ENCODE measurements at regions not wholly inside any gene's neighbourhood (a gene's known extent, or its start where the extent isn't known, plus 50 kb on each side); places are given as distances from the start of the nearest gene placed in this dataset.
A peak's percentile ranks its signal among the peaks of the same experiment; 100 is the strongest.

- H3K27ac Mint-ChIP-seq, result no peak overlapping the region
- no peak for ATAC-seq
- H3K36me3 Mint-ChIP-seq, result no peaks in the 10 kb centered on the region
- peaks cover 0 to 2% of the 10 kb centered on the region in 2 donors for H3K9me3 Mint-ChIP-seq
- DNase-seq (ENCODE audit: low spot score in 2 of 2), result no peak
Observed at GRCh38 chr3:59277816-59278215, 228.0 kb upstream of the CFAP20DC start.

- ATAC-seq (no peak), DNase-seq (ENCODE audit: low spot score in 2 of 2) (no peak)
- H3K36me3 Mint-ChIP-seq, result no peaks in the 10 kb centered on the region
- H3K9me3 Mint-ChIP-seq, result peaks cover 0 to 4% of the 10 kb centered on the region in 2 donors
- no peak overlapping the region for H3K27ac Mint-ChIP-seq
Observed at GRCh38 chr3:59277201-59277600, 227.4 kb upstream of the CFAP20DC start.

DNA sequence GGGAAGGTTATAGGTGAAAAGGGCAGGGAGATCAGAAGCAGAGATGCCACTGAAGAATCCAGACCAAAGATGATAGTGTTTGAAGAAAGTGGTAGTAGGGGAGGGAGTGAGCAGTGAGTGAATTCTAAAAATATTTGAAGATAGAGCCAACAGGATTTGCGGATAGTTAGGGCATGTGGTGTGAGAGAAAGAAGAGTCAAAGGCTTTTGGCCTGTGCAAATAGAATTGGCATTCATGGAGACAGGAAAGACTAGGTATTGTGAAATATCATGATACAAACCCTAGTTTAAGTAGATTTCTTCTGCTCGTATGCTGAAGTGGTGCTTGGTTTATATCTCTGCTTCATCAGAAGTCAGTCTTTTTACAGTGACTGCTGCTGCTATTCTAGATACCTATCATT is 224.2 kb upstream of the CFAP20DC start:
- ATAC-seq, result no peak
- Mint-ChIP-seq H3K27ac (no peak overlapping the region), H3K9me3 (peaks cover 0 to 4% of the 10 kb centered on the region in 2 donors), H3K36me3 (no peaks in the 10 kb centered on the region)
- DNase-seq (ENCODE audit: low spot score in 2 of 2), result no peak

GRCh38 chr3:59271971-59272370 is 222.1 kb upstream of the CFAP20DC start:
- Mint-ChIP-seq H3K9me3 (peaks cover 0 to 4% of the 10 kb centered on the region in 2 donors), H3K27ac (no peak overlapping the region), H3K36me3 (no peaks in the 10 kb centered on the region)
- ATAC-seq (no peak), DNase-seq (ENCODE audit: low spot score in 2 of 2) (no peak)

DNA sequence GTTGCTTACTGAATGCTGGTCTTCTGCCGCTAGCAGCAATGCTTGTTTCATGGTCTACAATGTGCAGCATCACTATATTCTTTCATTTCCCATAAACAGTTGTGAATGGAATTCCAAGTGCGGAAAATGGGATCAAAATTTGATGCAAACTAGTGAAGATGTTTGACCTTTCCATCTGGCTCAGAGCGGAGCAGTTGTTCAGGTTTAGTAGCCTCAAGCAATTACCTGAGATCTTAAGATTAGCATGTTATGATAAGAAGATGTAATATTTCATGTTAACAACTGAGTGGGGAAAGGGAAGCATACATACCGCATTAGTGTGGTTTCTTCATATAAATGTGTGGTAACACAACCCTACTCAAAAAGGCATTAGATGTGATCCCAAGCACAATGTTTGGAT is 221.1 kb upstream of the CFAP20DC start:
- no peak for ATAC-seq
- Mint-ChIP-seq H3K27ac (no peak overlapping the region), H3K36me3 (no peaks in the 10 kb centered on the region), H3K9me3 (peaks cover 0 to 4% of the 10 kb centered on the region in 2 donors)
- DNase-seq (ENCODE audit: low spot score in 2 of 2), result no peak

GRCh38 chr3:59270209-59270608 is 220.4 kb upstream of the CFAP20DC start:
- H3K27ac Mint-ChIP-seq, result no peak overlapping the region
- ATAC-seq, result no peak
- peaks cover 0 to 4% of the 10 kb centered on the region in 2 donors for H3K9me3 Mint-ChIP-seq
- DNase-seq (ENCODE audit: low spot score in 2 of 2), result no peak
- H3K36me3 Mint-ChIP-seq, result no peaks in the 10 kb centered on the region

GRCh38 chr3:59268170-59268569 is 218.3 kb upstream of the CFAP20DC start:
- no peak overlapping the region for H3K27ac Mint-ChIP-seq
- ATAC-seq, result no peak
- no peak for DNase-seq (ENCODE audit: low spot score in 2 of 2)
- peaks cover 0 to 10% of the 10 kb centered on the region in 2 donors for H3K36me3 Mint-ChIP-seq
- peaks cover 7 to 14% of the 10 kb centered on the region in 2 donors for H3K9me3 Mint-ChIP-seq

- DNase-seq (ENCODE audit: low spot score in 2 of 2) (no peak), ATAC-seq (no peak)
- Mint-ChIP-seq H3K27ac (no peak overlapping the region), H3K9me3 (peaks cover 7 to 10% of the 10 kb centered on the region in 2 donors), H3K36me3 (peaks cover 0 to 10% of the 10 kb centered on the region in 2 donors)
Observed at GRCh38 chr3:59267021-59267420, 217.2 kb upstream of the CFAP20DC start.

DNA sequence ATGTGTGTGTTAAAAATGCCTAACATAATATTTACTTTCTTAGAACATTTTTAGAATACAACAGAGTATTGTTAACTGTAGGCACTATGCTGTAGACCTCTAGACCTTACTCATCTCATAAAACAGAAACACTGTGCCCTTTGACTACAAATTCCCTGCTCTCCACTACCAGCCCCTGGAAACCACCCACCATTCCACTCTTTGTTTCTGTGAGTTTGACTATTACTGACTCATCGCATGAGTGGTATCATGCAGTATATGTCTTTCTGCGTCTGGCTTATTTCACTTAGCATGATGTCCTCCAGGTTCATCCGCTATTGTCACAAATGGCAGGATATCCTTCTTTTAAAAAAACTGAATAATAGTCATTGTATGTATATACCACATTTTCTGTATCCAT is 216.7 kb upstream of the CFAP20DC start:
- DNase-seq (ENCODE audit: low spot score in 2 of 2) (no peak), ATAC-seq (peak; percentile 38 to 61)
- Mint-ChIP-seq H3K36me3 (peaks cover 0 to 10% of the 10 kb centered on the region in 2 donors), H3K27ac (no peak overlapping the region), H3K9me3 (peaks cover 7 to 10% of the 10 kb centered on the region in 2 donors)

DNA sequence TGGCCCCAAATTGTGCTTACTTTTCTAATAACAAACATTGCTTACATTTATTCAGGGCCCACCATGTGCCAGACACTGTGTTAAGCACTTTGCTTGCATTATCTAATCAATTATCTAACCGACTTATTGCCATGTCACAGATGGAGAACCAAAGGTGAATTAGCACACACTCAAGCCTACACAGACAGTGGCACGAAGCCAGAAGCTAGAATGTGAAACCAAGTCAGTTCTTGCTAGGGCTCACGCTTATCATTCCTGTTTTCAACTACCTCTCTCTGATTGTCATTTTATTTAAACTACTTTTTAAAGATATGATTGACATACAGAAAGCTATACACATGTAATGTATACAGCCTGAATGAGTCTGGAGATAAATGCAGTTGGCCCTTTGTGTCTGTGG is 215.7 kb upstream of the CFAP20DC start:
- H3K9me3 Mint-ChIP-seq, result peaks cover 7 to 10% of the 10 kb centered on the region in 2 donors
- H3K36me3 Mint-ChIP-seq, result peaks cover 0 to 10% of the 10 kb centered on the region in 2 donors
- H3K27ac Mint-ChIP-seq, result no peak overlapping the region
- ATAC-seq, result no peak
- DNase-seq (ENCODE audit: low spot score in 2 of 2), result no peak

DNA sequence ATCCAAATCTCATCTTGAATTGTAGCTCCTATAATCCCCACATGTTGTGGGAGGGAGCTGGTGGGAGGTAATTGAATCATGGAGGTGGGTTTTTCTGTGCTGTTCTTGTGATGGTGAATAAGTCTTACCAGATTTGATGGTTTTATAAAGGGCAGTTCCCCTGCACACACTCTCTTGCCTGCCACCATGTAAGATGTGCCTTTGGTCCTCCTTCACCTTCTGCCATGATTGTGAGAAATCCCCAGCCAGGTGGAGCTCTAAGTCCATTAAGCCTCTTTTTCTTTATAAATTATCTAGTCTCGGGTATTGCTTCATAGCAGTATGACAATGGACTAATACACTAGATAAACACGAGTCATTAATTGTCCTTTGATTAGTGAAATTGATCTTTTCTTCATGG is 214.5 kb upstream of the CFAP20DC start:
- DNase-seq (ENCODE audit: low spot score in 2 of 2), result no peak
- Mint-ChIP-seq H3K36me3 (peaks cover 0 to 10% of the 10 kb centered on the region in 2 donors), H3K9me3 (peaks cover 7 to 10% of the 10 kb centered on the region in 2 donors), H3K27ac (no peak overlapping the region)
- ATAC-seq, result no peak

- Mint-ChIP-seq H3K36me3 (peaks cover 0 to 10% of the 10 kb centered on the region in 2 donors), H3K9me3 (peaks cover 7 to 10% of the 10 kb centered on the region in 2 donors), H3K27ac (no peak overlapping the region)
- DNase-seq (ENCODE audit: low spot score in 2 of 2), result no peak
- ATAC-seq, result no peak
Observed at GRCh38 chr3:59263152-59263551, 213.3 kb upstream of the CFAP20DC start.

GRCh38 chr3:59262076-59262498 is 212.3 kb upstream of the CFAP20DC start:
- H3K9me3 Mint-ChIP-seq, result peaks cover 7 to 10% of the 10 kb centered on the region in 2 donors
- H3K36me3 Mint-ChIP-seq, result peaks cover 0 to 10% of the 10 kb centered on the region in 2 donors
- ATAC-seq (no peak), DNase-seq (ENCODE audit: low spot score in 2 of 2) (no peak)
- no peak overlapping the region for H3K27ac Mint-ChIP-seq

DNA sequence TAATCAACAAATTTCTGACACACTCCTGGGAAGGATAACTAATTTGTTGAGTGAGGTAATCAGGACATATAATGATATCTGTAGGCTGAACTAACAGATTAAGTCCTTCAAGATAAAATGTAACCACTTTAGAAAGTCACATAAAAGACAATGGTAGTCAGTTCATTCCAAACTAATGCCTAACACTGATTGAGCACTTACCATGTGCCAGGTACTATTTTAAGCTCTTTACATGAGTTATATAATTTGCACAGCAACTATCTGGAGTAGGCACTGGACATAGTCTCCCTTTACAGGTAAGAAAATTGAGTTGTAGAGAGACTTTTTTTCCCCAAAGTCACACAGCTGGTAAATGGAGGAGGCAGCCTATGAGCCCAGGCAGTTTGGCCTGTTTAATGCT is 211.2 kb upstream of the CFAP20DC start:
- peaks cover 7 to 10% of the 10 kb centered on the region in 2 donors for H3K9me3 Mint-ChIP-seq
- DNase-seq (ENCODE audit: low spot score in 2 of 2) (no peak), ATAC-seq (no peak)
- H3K27ac Mint-ChIP-seq, result no peak overlapping the region
- peaks cover 0 to 10% of the 10 kb centered on the region in 2 donors for H3K36me3 Mint-ChIP-seq

DNA sequence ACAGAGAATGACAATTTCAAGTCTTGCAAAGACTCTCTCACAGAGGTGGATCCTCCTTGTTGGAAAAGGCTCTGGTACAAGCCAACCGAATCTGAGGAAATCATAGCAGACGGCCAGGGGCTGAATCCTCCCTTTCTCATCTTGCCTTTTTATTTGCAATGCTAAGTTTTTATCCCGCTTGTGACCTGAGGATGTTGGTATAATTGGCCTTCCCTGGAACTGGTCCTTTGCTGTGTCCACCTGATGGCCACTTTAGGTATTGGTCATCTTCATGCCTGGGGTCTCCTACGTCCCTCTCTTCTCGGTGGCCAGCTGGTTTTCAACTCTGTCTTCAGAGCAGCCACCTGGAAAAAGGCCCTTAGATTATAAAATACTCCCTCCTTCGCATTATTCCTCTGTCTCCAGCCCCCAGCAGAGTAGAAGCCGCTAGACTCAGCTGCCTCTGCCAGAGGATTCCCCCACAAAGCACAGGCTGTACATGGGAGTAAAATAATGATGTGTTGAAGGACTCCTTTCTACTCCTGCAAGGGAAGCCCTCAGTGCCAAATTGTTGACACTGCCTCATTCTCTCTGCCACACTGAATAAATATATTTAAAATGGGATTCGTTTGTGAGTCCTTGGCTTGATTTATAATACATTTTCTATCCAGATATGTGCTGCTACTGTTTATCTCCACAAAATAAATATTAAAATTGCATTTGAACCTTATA is 208.9 kb upstream of the CFAP20DC start:
- H3K9me3 Mint-ChIP-seq, result no peaks in the 10 kb centered on the region
- H3K27ac Mint-ChIP-seq, result no peak overlapping the region
- ATAC-seq, result no peak
- no peak for DNase-seq (ENCODE audit: low spot score in 2 of 2)
- H3K36me3 Mint-ChIP-seq, result no peaks in the 10 kb centered on the region

DNA sequence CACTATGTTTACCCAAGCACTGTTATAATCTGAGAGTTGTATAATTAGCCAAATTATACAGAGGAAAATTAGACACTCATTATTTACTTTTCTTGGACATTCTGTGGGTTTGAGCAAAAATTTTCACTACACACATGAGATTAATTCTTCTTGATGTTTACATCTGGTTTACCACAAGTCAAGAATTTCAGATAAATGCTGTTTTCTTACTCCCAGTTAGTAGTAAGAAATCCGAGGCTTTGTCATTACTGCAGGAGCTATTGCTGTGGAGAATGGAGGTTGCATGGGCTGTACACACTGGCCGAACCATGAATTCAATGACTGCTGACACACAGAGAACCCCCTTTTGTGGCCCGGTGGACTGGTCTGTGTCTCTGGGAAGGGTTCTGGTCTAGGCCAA is 207.7 kb upstream of the CFAP20DC start:
- no peak for DNase-seq (ENCODE audit: low spot score in 2 of 2)

GRCh38 chr3:59256230-59256629 is 206.4 kb upstream of the CFAP20DC start:
- no peak overlapping the region for H3K27ac Mint-ChIP-seq
- no peak for DNase-seq (ENCODE audit: low spot score in 2 of 2)
- H3K9me3 Mint-ChIP-seq, result no peaks in the 10 kb centered on the region
- no peak for ATAC-seq
- no peaks in the 10 kb centered on the region for H3K36me3 Mint-ChIP-seq

More for the DNA sequence above, 207.7 kb upstream of the CFAP20DC start:
- Mint-ChIP-seq H3K27ac (no peak overlapping the region), H3K36me3 (no peaks in the 10 kb centered on the region), H3K9me3 (no peaks in the 10 kb centered on the region)
- ATAC-seq, result no peak

DNA sequence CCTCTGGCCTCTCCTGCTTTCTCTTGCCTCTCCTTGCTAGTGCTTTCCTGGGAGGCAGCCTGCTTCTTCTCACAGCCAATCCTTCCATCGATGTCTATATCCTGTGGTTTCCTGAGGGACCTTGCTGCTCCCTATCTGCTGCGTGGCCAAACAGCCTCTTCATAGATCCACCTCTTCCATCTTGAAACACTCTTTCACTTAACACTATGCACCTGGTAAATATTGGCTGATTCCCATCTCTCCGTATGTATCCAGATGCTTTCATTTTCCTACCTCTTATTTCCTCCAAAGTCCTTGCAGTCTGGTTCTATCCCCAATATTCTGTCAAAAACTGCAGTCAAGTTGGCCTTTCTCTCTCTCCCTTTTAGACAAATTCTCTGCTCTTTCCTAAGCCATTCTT is 205.2 kb upstream of the CFAP20DC start:
- Mint-ChIP-seq H3K27ac (no peak overlapping the region), H3K36me3 (no peaks in the 10 kb centered on the region), H3K9me3 (no peaks in the 10 kb centered on the region)
- no peak for ATAC-seq
- no peak for DNase-seq (ENCODE audit: low spot score in 2 of 2)
